SK-N-MC (cell line): ENCODE measurements at regions not wholly inside any gene's neighbourhood (a gene's known extent, or its start where the extent isn't known, plus 50 kb on each side); places are given as distances from the start of the nearest gene placed in this dataset.

ENCODE experiments used
- DNase-seq: peaks from one replicate; pipeline ENCODE4 v3.0.0-alpha.2; 2011; ENCODE audit warnings: low read depth, low spot score
- H3K27ac ChIP-seq: fragments of 200-600 bp; sonication (generic); 2 replicates; pipeline ENCODE4 v1.5.1; 2016; ENCODE audit warnings: mixed run types
- H3K36me3 ChIP-seq: fragments of 200-600 bp; sonication (generic); 2 replicates; pipeline ENCODE4 v1.6.1; 2017; ENCODE audit warnings: antibody characterized with exemption, low read length, mixed read lengths; ENCODE audit not compliant: insufficient read depth
- H3K4me3 ChIP-seq: fragments of 200-600 bp; sonication (generic); 2 replicates; pipeline ENCODE4 v1.5.1; 2016
- H3K9ac ChIP-seq: fragments of 200-600 bp; sonication (generic); 2 replicates; pipeline ENCODE4 v1.8.0; 2017; ENCODE audit warnings: mixed run types, mixed read lengths; ENCODE audit not compliant: insufficient read length
- H3K9me3 ChIP-seq: fragments of 200-600 bp; sonication (generic); 2 replicates; pipeline ENCODE4 v1.6.1; 2017; ENCODE audit warnings: low read depth, mild to moderate bottlenecking, antibody characterized with exemption, low read length, moderate library complexity, mixed read lengths
- EZH2 ChIP-seq: fragments of 200-600 bp; sonication (generic); IDR thresholded peaks from one replicate; pipeline ENCODE4 v1.6.1; 2017; ENCODE audit warnings: antibody characterized with exemption
- FOXP2 ChIP-seq: optimal IDR thresholded peaks from 2 replicates; pipeline ENCODE3; 2011; ENCODE audit warnings: mild to moderate bottlenecking, moderate library complexity; ENCODE audit not compliant: insufficient read depth; ENCODE audit errors: extremely low read length, control extremely low read depth
- POLR2AphosphoS5 ChIP-seq: IDR thresholded peaks from 2 replicates; pipeline ENCODE4 v1.6.1; 2012; ENCODE audit warnings: mild to moderate bottlenecking, low read depth, low read length, borderline replicate concordance

DNA sequence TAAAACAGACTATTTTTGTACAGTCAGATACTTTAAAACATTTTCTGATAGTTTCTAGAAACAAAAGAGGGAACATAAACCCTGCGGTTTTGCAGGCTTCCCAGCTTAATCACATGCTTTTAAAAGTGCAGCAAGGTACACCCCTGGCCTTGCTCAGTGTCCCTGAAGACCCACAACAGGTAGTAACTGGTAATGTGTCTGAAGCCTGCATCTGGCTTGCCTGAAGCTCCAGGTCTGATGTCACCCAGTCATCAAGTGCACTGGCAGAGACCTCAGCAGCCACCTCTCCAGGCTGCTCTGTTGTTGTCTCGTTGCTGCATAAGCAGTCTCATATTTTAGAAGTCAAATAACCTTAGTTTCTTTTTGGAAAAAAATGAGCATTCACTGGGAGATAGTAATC is 376.1 kb upstream of the MTPN start:
- no peak for DNase-seq
- TF ChIP-seq EZH2 (no peak), POLR2AphosphoS5 (no peak), FOXP2 (no peak)
- H3K9me3 ChIP-seq: no peaks in the 10 kb centered on the region
- no peaks in the 10 kb centered on the region for H3K36me3 ChIP-seq
- H3K27ac ChIP-seq: no peak overlapping the region
- H3K4me3 ChIP-seq: no peak overlapping the region
- no peak overlapping the region for H3K9ac ChIP-seq

DNA sequence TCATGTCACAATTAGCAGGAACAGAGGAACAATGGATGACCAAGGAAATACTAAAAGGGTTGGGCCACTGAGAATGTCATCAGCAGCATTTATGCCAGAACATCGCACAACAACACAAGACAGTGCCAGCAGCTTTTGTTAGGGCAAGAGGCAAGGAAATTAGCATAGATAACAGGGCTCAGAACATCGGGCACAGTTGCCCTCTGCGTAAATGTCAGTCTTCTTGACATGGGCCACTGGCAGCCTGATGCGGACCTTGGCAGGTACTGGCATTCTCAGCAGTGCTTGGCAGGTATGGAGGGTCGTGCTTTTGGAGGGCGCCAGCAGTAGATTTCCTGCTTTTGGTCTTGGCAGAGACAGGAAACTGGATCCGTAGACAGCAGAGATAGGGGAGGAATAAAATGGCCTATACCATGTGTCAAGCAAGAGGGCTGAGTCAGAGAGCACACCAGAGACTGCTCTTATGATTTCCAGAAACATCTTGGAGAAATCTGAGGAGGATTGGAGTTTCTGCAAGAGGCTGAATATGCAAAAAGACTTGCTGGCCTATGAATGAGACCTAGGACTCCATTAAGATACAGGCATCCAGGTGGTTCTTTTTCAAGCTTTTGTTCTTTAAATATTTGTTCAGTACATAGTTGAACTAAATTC is 371.5 kb upstream of the MTPN start:
- Histone ChIP-seq H3K4me3 (no peak overlapping the region), H3K9ac (no peak overlapping the region), H3K36me3 (no peaks in the 10 kb centered on the region), H3K27ac (no peak overlapping the region), H3K9me3 (no peaks in the 10 kb centered on the region)
- DNase-seq: no peak
- TF ChIP-seq POLR2AphosphoS5: no peak
- TF ChIP-seq EZH2: no peak
- TF ChIP-seq FOXP2: no peak

GRCh38 chr7:136348142-136348541 is 371.0 kb upstream of the MTPN start:
- H3K9ac ChIP-seq: no peak overlapping the region
- H3K36me3 ChIP-seq: no peaks in the 10 kb centered on the region
- H3K27ac ChIP-seq: no peak overlapping the region
- TF ChIP-seq FOXP2 (no peak), EZH2 (no peak), POLR2AphosphoS5 (no peak)
- no peaks in the 10 kb centered on the region for H3K9me3 ChIP-seq
- no peak for DNase-seq
- H3K4me3 ChIP-seq: no peak overlapping the region

- Histone ChIP-seq H3K9ac (no peak overlapping the region), H3K36me3 (no peaks in the 10 kb centered on the region), H3K4me3 (no peak overlapping the region), H3K27ac (no peak overlapping the region), H3K9me3 (no peaks in the 10 kb centered on the region)
- DNase-seq: no peak
- TF ChIP-seq EZH2: no peak
- TF ChIP-seq FOXP2: no peak
- no peak for TF ChIP-seq POLR2AphosphoS5
Measured at GRCh38 chr7:136347488-136347887, 370.3 kb upstream of the MTPN start.

GRCh38 chr7:136342251-136342650 is 365.1 kb upstream of the MTPN start:
- no peak overlapping the region for H3K27ac ChIP-seq
- no peak overlapping the region for H3K4me3 ChIP-seq
- TF ChIP-seq POLR2AphosphoS5 (no peak), EZH2 (no peak), FOXP2 (no peak)
- H3K36me3 ChIP-seq: no peaks in the 10 kb centered on the region
- no peak for DNase-seq
- H3K9ac ChIP-seq: no peak overlapping the region
- no peaks in the 10 kb centered on the region for H3K9me3 ChIP-seq

DNA sequence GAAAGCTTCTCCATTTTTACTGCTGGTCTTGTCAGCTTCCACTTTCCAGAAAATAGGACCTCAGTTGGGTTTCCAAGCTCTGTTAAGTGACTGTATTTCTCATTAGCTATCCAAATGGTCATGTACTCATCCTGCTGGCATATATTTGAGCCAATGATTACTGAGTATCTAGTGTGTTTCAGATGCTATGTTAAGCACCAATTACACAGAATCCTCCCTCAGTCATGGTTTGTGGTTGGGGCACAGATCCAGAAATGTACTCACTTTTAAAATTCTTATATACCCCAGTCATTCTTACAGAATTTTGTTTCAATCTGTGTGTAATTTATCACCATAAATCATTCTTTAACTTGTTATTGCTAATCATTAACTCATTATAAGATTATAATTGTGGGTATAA is 362.3 kb upstream of the MTPN start:
- no peak for TF ChIP-seq POLR2AphosphoS5
- TF ChIP-seq FOXP2: no peak
- no peak for TF ChIP-seq EZH2
- H3K27ac ChIP-seq: no peak overlapping the region
- H3K4me3 ChIP-seq: no peak overlapping the region
- no peak overlapping the region for H3K9ac ChIP-seq
- H3K36me3 ChIP-seq: no peaks in the 10 kb centered on the region
- H3K9me3 ChIP-seq: no peaks in the 10 kb centered on the region
- no peak for DNase-seq

DNA sequence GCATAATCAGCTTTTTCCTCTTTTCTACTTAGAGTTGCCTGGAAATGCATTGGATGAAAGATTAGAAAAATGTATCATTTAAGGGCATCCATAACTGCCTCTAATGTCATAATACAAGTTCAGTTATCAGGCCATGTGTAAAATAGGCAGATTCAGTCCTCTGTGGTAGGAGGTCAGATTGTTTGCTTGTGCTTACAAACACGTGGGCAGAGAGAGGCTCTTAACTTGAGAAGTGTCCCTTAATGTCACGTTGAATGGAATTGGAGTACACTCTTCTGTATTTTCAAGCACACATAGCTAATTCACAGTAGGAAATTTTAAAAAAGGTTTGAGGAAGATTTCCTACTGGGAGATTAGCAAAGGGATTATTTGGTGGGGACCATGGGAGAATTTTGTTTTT is 359.8 kb upstream of the MTPN start:
- DNase-seq: no peak
- TF ChIP-seq EZH2 (no peak), FOXP2 (no peak)
- Histone ChIP-seq H3K27ac (no peak overlapping the region), H3K36me3 (no peaks in the 10 kb centered on the region), H3K4me3 (no peak overlapping the region), H3K9ac (no peak overlapping the region), H3K9me3 (no peaks in the 10 kb centered on the region)

DNA sequence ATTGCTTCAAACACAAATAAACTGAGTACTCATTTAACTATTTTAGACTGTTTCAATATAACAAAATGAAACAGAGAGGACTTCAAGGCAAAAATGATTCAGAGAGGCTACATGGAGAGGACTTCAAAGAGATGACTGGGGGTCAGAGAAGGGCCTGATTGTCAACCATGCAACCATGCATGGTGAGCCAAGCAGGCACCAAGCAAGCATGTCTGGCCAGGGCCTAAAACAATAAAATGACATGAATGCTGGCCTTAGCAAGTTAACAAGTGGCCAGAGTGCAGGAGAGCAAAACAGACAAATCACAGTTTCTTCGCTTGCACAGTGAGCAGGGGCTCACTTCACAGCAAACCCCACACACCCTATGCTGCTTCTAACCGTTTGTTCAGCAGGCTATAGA is 356.5 kb upstream of the MTPN start:
- no peak overlapping the region for H3K9ac ChIP-seq
- H3K9me3 ChIP-seq: no peaks in the 10 kb centered on the region
- no peaks in the 10 kb centered on the region for H3K36me3 ChIP-seq
- TF ChIP-seq EZH2: no peak
- TF ChIP-seq FOXP2: no peak
- no peak for TF ChIP-seq POLR2AphosphoS5
- H3K4me3 ChIP-seq: no peak overlapping the region
- H3K27ac ChIP-seq: no peak overlapping the region
- no peak for DNase-seq

GRCh38 chr7:136326045-136326609 is 349.0 kb upstream of the MTPN start:
- Histone ChIP-seq H3K27ac (no peak overlapping the region; the same call in 1 of the 2 replicates), H3K9me3 (no peaks in the 10 kb centered on the region), H3K4me3 (peak overlapping the region; percentile 10; the same call in 1 of the 2 replicates), H3K36me3 (no peaks in the 10 kb centered on the region), H3K9ac (no peak overlapping the region)
- TF ChIP-seq FOXP2 (no peak), POLR2AphosphoS5 (no peak; the same call in 1 of the 2 replicates), EZH2 (no peak)
- peak; percentile 61 for DNase-seq
